ENCODE measurements at regions not wholly inside any gene's neighbourhood (a gene's known extent, or its start where the extent isn't known, plus 50 kb on each side); places are given as distances from the start of the nearest gene placed in this dataset.
"Not testable (repeated sequence)": the region's sequence is repeated elsewhere in the genome, so short reads cannot be mapped to it uniquely, and the experiment has no call there.

DNA sequence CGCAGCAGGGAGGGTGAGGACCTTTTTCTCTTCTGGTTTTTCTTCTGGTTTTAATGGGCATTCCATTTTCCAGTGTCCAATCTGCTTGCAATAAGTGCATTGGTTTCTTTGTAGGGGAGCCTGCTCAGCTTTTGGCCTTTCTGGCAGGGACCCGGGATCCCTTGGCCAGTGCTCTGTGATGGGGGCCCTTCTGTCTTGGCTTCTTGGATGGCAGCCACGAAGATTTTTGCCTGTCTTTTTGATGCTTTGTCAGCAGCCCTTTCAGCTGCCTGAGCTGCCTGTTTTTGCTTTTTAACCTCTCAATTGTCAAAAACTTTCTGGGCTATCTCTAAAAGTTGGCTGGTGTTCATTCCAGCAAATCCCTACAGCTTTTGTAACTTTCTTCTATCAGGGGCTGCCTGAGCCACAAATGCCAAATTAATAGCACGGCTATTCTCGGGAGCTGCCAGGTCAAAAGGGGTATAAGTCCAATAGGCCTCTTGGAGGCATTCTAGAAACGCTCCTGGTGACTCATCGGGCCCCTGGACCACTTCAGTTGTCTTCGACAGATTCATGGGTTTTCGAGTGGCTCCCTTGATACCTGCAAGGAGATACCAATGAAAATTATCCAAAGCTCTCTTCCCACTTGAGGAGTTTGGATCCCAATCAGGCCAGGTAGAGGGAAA lies 179.9 kb upstream of the MBL2 start:
- no peak for ATAC-seq
- DNase-seq = no peak
- intact Hi-C loops (cut with DNase I) = no loop called here

DNA sequence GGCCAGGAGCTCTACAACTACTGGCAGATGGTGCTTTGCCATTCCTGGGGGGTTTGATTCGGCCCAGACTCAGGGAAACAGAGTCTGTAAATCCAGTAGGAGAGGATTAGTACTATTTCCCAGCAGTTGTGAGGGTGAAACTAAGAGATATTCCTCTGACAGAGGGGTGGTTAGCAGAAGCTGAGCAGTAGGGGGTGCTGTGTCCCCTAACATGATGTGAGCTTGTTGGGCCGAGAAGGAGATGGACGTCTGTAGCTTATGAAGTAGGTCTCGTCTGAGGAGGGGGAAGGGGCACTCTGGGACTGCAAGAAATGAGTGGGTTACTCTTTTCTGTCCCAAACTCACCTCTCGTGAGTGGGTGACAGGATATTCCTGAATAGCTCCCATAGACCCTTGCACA lies 179.2 kb upstream of the MBL2 start:
- intact Hi-C loops (cut with DNase I) = no loop called here
- peak in 1 of 2 donors; percentile 43 for ATAC-seq
- peak; percentile 46 for DNase-seq

- ATAC-seq (no peak), DNase-seq (no peak)
- intact Hi-C loops (cut with DNase I) = no loop called here
Observed at GRCh38 chr10:52950578-52950977, 178.0 kb upstream of the MBL2 start.

DNA sequence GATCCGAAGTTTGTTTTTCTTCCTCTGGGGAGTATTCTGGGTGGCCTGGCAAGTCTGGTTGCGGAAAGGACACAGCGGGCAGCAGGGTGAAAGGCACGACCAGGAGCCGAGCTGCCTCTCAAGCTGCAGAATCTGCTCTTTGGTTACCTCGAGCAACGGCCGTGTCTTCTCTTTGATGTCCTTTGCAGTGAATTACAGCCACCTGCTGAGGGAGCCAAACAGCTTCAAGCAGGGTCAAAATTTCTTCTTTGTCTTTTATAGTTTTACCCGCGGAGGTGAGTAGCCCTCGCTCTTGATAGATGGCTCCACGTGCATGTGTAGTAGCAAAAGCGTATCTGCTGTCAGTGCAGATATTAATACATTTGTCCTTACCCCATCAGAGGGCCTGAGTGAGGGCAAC lies 177.3 kb upstream of the MBL2 start:
- intact Hi-C loops (cut with DNase I) = no loop called here
- ATAC-seq (no peak), DNase-seq (no peak)

DNA sequence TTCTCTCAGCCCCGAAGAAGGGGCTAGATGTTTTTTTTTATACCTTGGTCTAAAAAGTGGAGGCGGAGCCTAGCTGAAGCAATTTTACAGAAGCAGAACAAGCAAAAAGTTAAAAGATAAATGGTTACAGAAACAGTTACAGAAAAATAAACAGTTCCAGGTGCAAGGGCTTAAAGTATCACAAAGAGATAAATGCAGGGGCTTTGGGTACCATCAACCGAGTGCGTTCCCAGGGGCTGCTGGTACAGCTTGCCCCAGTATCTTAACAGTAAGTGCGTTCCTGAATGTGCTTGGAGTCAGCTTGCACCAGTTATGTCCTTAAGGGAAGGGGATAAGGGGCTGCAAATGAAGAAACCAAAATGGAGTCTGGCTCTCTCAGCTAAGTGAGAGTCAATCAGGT lies 173.9 kb upstream of the MBL2 start:
- no peak for ATAC-seq
- intact Hi-C loops (cut with DNase I) = no loop called here

DNA sequence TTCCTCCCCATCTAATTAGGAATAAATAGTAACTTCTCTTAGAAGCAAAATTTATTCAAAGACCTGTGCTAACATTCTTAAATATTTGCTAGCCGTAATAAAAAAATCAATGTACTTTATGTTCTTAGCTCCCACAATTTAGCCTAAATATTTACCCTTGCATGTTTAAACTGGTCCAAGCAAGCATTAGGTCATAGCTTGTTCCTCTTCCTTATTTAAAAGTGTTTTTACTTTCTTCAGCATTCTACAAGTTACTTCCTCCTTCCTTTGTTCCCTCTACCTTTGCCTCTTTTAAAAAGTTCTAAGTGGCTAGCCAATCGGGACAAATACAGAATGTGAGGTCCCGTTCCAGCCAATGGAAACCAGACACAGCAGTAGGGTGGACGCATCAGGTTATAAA lies 172.9 kb upstream of the MBL2 start:
- DNase-seq; ATAC-seq; intact Hi-C loops (cut with DNase I): not testable (repeated sequence)

More for the DNA sequence above, 173.9 kb upstream of the MBL2 start:
- no peak for DNase-seq

- no peak for ATAC-seq
- intact Hi-C loops (cut with DNase I) = no loop called here
- no peak for DNase-seq
Observed at GRCh38 chr10:52940921-52941320, 168.3 kb upstream of the MBL2 start.

DNA sequence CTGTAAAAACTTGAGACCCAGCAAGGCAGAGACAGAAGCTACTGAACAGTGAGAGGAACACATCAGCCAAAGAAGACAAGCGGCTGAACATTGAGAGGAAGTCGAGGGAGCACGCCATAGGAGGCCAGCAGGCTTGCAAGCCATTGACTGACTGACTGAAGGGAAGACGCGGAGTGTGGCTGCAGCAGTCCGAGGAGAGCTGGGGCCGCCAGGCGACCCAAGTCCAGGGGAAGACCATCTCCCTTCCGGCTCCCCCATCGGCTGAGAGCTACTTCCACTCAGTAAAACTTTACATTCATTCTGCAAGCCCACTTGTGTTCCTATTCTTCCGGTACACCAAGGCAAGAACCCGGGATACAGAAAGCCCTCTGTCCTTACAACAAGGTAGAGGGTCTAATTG lies 167.3 kb upstream of the MBL2 start:
- intact Hi-C loops (cut with DNase I) = no loop called here
- no peak for ATAC-seq
- no peak for DNase-seq

DNA sequence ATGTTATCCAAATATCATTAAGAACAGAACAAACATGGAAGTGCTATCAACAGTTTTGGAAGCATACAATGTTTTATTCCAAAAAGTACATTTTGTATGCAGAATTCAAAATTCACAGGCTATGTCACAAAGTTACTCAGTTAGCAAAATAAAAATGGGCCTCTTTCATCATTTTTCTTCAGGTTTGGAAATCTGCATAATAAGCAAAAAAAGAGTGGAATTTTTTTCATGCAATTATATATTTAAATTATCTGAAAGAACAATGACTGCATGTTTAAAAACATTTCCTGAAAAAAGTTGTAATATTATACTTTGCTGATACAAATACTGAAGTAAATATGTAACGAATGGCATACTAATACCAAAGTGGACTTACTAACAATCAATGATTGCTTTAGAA lies 161.2 kb upstream of the MBL2 start:
- DNase-seq (no peak), ATAC-seq (no peak)
- intact Hi-C loops (cut with DNase I) = no loop called here

- no peak for ATAC-seq
- intact Hi-C loops (cut with DNase I) = no loop called here
- DNase-seq = no peak
Observed at GRCh38 chr10:52927678-52928077, 155.1 kb upstream of the MBL2 start.

DNA sequence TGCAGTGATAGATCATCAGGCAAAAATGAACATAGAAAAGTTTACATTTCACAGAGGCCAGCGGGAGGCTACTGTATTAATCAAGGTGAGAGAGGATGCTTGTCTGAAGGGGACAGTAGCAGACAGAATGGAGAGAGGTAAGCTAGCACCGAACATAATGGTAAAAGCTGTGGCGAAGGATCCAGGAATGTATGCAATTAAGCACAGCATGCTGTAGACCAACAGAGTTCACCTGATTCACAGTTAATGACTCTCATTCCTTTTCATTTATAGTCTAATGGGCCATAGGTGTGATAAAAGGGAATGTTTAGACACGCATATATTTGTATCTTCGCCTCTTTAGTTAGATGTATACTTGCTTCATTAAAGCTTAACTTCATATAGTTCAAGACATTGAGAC lies 150.9 kb upstream of the MBL2 start:
- intact Hi-C loops (cut with DNase I) = no loop called here
- DNase-seq = no peak
- ATAC-seq = no peak

GRCh38 chr10:52918714-52919305 lies 146.2 kb upstream of the MBL2 start:
- ATAC-seq (no peak), DNase-seq (no peak)
- intact Hi-C loops (cut with DNase I) = no loop called here

DNA sequence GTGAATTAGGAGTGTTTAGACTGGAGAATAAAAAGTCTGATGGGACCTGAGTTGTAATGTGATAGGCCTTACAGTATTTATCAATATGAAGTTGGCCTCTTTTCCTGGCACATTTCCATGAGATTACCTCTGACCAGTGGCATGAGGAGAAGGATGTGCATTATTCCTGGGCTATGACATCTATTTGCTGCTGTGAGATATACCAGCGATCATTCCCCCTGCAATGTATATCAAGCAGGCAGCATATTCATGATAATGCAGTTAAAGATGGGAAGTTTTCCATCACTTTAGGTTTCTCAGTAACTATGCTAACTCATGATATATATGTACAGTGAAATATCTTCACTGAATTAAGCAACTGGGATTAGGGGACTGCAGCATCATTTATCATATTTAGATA lies 142.8 kb upstream of the MBL2 start:
- no peak for ATAC-seq
- intact Hi-C loops (cut with DNase I) = no loop called here
- no peak for DNase-seq

DNA sequence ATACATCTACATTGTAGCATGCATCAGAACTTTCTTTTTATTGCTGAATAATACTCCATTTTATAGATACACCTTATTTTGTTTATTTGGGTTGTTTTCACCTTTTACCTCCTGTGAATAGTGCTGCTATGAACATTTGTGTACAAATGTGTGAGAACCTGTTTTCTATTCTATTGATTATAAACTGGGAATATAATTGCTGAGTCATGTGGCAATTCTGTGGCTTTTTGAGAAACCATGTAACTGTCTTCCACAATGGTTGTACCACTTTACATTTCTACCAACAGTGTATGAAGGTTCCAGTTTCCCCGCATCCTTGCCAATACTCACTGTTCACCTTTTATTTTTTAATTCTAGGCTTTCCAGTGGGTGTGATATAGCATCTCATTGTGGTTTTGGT lies 138.6 kb upstream of the MBL2 start:
- ATAC-seq (no peak), DNase-seq (no peak)
- intact Hi-C loops (cut with DNase I) = no loop called here

DNA sequence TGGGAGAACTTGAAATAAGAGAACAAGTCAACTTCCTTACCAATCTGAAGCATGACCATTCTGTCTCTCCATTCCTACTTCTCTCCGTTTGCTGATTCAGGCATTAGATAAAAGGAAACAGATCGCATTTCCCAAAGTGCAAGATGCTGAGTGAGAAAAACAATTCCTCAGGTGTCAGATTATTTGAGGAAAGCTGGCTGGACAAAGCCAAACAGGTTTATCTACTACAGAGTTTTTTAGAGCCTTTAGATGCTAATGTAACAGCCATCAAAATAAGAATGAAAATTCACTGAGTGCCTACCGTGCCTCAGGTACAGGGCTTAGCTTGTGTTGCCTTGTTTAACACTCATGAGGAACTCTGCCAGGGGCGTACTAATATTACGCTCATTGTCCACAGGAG lies 135.9 kb upstream of the MBL2 start:
- no peak for ATAC-seq
- no peak for DNase-seq
- intact Hi-C loops (cut with DNase I) = no loop called here

DNA sequence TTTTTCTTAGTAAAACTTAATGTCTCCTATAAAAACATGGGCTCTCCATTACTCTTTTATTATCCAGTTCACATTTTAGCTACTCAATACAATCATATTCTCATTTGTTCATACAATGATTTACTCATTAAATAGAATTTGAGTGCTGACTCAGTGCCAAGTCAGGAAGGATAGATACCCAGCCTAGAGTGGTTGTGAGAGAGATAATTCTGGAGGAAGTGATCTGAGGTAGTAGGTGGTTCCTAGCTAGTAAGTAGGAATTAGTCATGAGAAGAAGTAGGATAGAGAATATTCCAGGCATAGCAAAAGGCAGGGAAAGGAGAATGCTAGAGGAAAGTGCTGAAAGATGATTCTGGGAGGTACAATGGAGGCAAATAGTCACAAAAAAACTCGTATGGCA lies 133.5 kb upstream of the MBL2 start:
- ATAC-seq = no peak

GRCh38 chr10:52903397-52903938 lies 130.9 kb upstream of the MBL2 start:
- ATAC-seq (no peak), DNase-seq (no peak)
- intact Hi-C loops (cut with DNase I) = no loop called here

More for the DNA sequence above, 133.5 kb upstream of the MBL2 start:
- intact Hi-C loops (cut with DNase I) = no loop called here
- no peak for DNase-seq

DNA sequence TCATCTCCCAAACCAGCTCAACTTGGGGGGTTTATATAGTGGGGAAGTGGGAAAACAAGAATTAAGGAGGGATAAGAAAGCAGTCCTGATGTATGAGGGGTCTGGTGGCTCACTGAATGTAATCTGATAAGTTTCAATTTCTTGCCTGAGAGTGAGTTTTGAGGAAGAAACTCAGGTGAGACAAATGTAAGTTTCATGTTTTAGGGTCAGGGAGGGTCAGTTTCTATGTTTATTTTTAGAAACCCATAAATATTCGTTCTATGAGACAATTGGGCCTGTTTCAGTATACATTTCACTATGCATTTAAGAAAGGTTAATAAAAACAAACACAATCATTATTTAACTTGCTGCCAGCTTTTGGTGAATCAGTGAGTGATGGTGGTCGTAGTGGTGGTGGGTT lies 128.0 kb upstream of the MBL2 start:
- intact Hi-C loops (cut with DNase I) = no loop called here
- ATAC-seq (no peak), DNase-seq (no peak)

GRCh38 chr10:52897162-52897561 lies 124.6 kb upstream of the MBL2 start:
- intact Hi-C loops (cut with DNase I) = no loop called here
- DNase-seq (no peak), ATAC-seq (no peak)

GRCh38 chr10:52895059-52895458 lies 122.5 kb upstream of the MBL2 start:
- intact Hi-C loops (cut with DNase I) = no loop called here
- DNase-seq (no peak), ATAC-seq (no peak)

DNA sequence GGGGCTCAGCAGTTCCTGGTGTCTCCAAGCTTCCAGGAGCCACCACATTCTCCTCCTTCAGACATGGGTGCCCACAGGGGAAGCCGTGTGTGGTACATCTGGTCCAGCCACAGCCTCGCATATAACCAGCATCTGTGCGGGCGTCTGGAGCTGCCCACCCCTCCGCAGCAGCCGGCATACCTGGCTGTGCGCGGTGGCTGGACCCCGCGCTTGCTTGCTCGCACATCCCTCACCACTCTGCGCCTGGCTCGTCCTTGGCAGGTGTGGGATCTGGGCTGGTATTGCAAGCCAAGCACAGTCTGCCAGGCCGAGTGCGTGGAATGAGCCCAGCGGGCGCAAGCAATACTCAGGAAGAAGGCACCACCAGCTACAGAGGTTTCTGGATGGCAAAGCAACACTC lies 117.7 kb upstream of the MBL2 start:
- intact Hi-C loops (cut with DNase I) = no loop called here
- DNase-seq (no peak), ATAC-seq (no peak)
